SK-N-SH treated with all-trans-retinoic acid at 6 μM for 48 hours (cell line): ENCODE measurements at regions not wholly inside any gene's neighbourhood (a gene's known extent, or its start where the extent isn't known, plus 50 kb on each side); places are given as distances from the start of the nearest gene placed in this dataset.

Experiments
- ATAC-seq: fragments of 200-7000 bp; cut with Tn5 transposase; 3 replicates; pipeline ENCODE4 v1.9.1; 2020; ENCODE audit warnings: mild to moderate bottlenecking, moderate library complexity
- ARNTL ChIP-seq: fragments of 450-650 bp; formaldehyde crosslinking; IDR thresholded peaks from 2 replicates; pipeline ENCODE4 v1.5.0; 2020; ENCODE audit warnings: low read depth, mild to moderate bottlenecking, moderate library complexity, borderline replicate concordance
- CSDC2 ChIP-seq: fragments of 250-450 bp; sonication (Bioruptor Pico); IDR thresholded peaks from 2 replicates; pipeline ENCODE4 v1.5.0; 2020; ENCODE audit warnings: mild to moderate bottlenecking, moderate library complexity
- ESRRG ChIP-seq: fragments of 250-450 bp; sonication (Bioruptor Pico); IDR thresholded peaks from 2 replicates; pipeline ENCODE4 v1.6.1; 2021; ENCODE audit warnings: mild to moderate bottlenecking
- GLIS3 ChIP-seq: fragments of 250-450 bp; sonication (Bioruptor Pico); IDR thresholded peaks from 2 replicates; pipeline ENCODE4 v1.5.0; 2020; ENCODE audit warnings: mild to moderate bottlenecking, moderate library complexity
- ISL1 ChIP-seq: fragments of 250-450 bp; sonication (Bioruptor Pico); IDR thresholded peaks from 2 replicates; pipeline ENCODE4 v2.1.2; 2022; ENCODE audit warnings: mild to moderate bottlenecking, moderate library complexity
- OSR1 ChIP-seq: fragments of 250-450 bp; sonication (Bioruptor Pico); IDR thresholded peaks from 2 replicates; pipeline ENCODE4 v1.8.0; 2022; ENCODE audit warnings: moderate library complexity, mild to moderate bottlenecking, inconsistent platforms
- PPARA ChIP-seq: fragments of 250-450 bp; sonication (Bioruptor Pico); IDR thresholded peaks from 2 replicates; pipeline ENCODE4 v1.5.0; 2020; ENCODE audit warnings: mild to moderate bottlenecking, borderline replicate concordance
- RARB ChIP-seq: fragments of 250-450 bp; sonication (Bioruptor Pico); IDR thresholded peaks from 2 replicates; pipeline ENCODE4 v1.8.0; 2021; ENCODE audit warnings: mild to moderate bottlenecking, moderate library complexity
- SNAI2 ChIP-seq: fragments of 250-450 bp; sonication (Bioruptor Pico); IDR thresholded peaks from 2 replicates; pipeline ENCODE4 v1.5.0; 2020; ENCODE audit warnings: mild to moderate bottlenecking, moderate library complexity
- TCF4 ChIP-seq: fragments of 250-450 bp; sonication (Bioruptor Pico); IDR thresholded peaks from 2 replicates; pipeline ENCODE4 v1.8.0; 2021; ENCODE audit warnings: mild to moderate bottlenecking, moderate library complexity, borderline replicate concordance
- TOX ChIP-seq: fragments of 250-450 bp; sonication (Bioruptor Pico); IDR thresholded peaks from 2 replicates; pipeline ENCODE4 v1.8.0; 2021; ENCODE audit warnings: mild to moderate bottlenecking, moderate library complexity, borderline replicate concordance
- ZC3H10 ChIP-seq: fragments of 250-450 bp; sonication (Bioruptor Pico); IDR thresholded peaks from 2 replicates; pipeline ENCODE4 v1.5.1; 2021; ENCODE audit warnings: mild to moderate bottlenecking, moderate library complexity
- ZFP3 ChIP-seq: fragments of 250-450 bp; sonication (Bioruptor Pico); IDR thresholded peaks from 2 replicates; pipeline ENCODE4 v1.5.0; 2020; ENCODE audit warnings: mild to moderate bottlenecking, moderate library complexity
- ZFP30 ChIP-seq: fragments of 450-650 bp; formaldehyde crosslinking; IDR thresholded peaks from 2 replicates; pipeline ENCODE4 v1.5.0; 2022; ENCODE audit warnings: mild to moderate bottlenecking, moderate library complexity
- ZNF565 ChIP-seq: fragments of 450-650 bp; formaldehyde crosslinking; conservative IDR thresholded peaks from 2 replicates; pipeline ENCODE4 v1.5.0; 2020; ENCODE audit warnings: low read depth, mild to moderate bottlenecking, moderate library complexity
- ZNF70 ChIP-seq: fragments of 450-650 bp; formaldehyde crosslinking; IDR thresholded peaks from 2 replicates; pipeline ENCODE4 v1.5.0; 2020; ENCODE audit warnings: mild to moderate bottlenecking, moderate library complexity
- ZNF8 ChIP-seq: fragments of 450-650 bp; formaldehyde crosslinking; IDR thresholded peaks from 2 replicates; pipeline ENCODE4 v1.5.0; 2020; ENCODE audit warnings: mild to moderate bottlenecking, moderate library complexity
- TF ChIP-seq, protein P1 (sequence below): fragments of 250-450 bp; sonication (Bioruptor Pico); IDR thresholded peaks from 2 replicates; pipeline ENCODE4 v1.5.1; 2020; ENCODE audit warnings: low read depth, mild to moderate bottlenecking, moderate library complexity
- TF ChIP-seq, protein P2 (sequence below): fragments of 250-450 bp; sonication (Bioruptor Pico); IDR thresholded peaks from 2 replicates; pipeline ENCODE4 v1.8.0; 2021; ENCODE audit warnings: low read depth, mild to moderate bottlenecking, moderate library complexity, borderline replicate concordance
- TF ChIP-seq, protein P3 (sequence below): fragments of 250-450 bp; sonication (Bioruptor Pico); IDR thresholded peaks from 2 replicates; pipeline ENCODE4 v1.5.1; 2021; ENCODE audit warnings: mild to moderate bottlenecking, moderate library complexity
- TF ChIP-seq, protein P4 (sequence below): fragments of 250-450 bp; sonication (Bioruptor Pico); IDR thresholded peaks from 2 replicates; pipeline ENCODE4 v1.8.0; 2020; ENCODE audit warnings: mild to moderate bottlenecking, moderate library complexity, borderline replicate concordance
- TF ChIP-seq, protein P5 (sequence below): fragments of 250-450 bp; sonication (Bioruptor Pico); IDR thresholded peaks from 2 replicates; pipeline ENCODE4 v1.5.0; 2020; ENCODE audit warnings: mild to moderate bottlenecking, moderate library complexity

DNA sequence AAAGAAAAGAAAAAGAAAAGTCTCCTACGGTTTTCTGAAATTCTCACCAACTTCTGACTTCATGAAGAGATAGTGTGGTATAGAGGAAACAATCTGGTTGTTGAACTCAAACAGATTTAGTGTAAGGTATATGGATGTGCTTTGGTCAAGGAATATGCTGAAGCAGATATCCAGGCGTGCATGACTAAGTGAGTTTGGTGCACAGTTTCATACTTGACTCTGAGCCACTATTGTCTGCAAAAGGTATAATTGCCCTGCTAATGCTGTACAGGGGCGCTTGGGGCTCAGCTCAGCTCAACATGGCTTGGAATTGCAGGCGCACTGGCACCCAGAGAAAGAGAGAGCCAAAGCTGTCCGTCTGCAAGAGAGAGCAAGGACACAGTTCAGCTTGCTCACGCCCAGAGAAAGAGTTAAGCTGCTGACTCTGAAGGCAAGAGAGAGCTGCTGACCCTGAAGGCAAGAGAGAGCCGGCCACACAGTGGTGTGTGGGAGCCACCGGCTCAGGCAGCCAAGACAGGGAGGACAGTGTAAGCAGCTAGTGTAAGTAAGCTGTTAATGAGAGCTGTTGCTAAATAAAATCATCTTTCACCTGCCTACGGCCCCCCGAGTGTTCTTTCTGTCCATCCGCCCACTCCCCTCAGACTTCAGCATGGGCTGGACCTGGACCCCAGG is 66.4 kb upstream of the SLC38A4 start:
- TF ChIP-seq, protein P1, sequence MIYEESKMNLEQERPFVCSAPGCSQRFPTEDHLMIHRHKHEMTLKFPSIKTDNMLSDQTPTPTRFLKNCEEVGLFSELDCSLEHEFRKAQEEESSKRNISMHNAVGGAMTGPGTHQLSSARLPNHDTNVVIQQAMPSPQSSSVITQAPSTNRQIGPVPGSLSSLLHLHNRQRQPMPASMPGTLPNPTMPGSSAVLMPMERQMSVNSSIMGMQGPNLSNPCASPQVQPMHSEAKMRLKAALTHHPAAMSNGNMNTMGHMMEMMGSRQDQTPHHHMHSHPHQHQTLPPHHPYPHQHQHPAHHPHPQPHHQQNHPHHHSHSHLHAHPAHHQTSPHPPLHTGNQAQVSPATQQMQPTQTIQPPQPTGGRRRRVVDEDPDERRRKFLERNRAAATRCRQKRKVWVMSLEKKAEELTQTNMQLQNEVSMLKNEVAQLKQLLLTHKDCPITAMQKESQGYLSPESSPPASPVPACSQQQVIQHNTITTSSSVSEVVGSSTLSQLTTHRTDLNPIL (CRISPR knock-in tag) = no peak
- TF ChIP-seq ZNF8 (CRISPR knock-in tag) = no peak
- no peak for TF ChIP-seq RARB (CRISPR knock-in tag)
- no peak for TF ChIP-seq SNAI2 (CRISPR knock-in tag)
- no peak for TF ChIP-seq ARNTL
- TF ChIP-seq, protein P2, sequence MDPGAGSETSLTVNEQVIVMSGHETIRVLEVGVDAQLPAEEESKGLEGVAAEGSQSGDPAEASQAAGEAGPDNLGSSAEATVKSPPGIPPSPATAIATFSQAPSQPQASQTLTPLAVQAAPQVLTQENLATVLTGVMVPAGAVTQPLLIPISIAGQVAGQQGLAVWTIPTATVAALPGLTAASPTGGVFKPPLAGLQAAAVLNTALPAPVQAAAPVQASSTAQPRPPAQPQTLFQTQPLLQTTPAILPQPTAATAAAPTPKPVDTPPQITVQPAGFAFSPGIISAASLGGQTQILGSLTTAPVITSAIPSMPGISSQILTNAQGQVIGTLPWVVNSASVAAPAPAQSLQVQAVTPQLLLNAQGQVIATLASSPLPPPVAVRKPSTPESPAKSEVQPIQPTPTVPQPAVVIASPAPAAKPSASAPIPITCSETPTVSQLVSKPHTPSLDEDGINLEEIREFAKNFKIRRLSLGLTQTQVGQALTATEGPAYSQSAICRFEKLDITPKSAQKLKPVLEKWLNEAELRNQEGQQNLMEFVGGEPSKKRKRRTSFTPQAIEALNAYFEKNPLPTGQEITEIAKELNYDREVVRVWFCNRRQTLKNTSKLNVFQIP = no peak
- no peak for TF ChIP-seq CSDC2 (CRISPR knock-in tag)
- no peak for TF ChIP-seq ZNF565 (CRISPR knock-in tag)
- no peak for TF ChIP-seq TCF4 (CRISPR knock-in tag)
- no peak for TF ChIP-seq GLIS3 (CRISPR knock-in tag)
- no peak for TF ChIP-seq ZFP3
- no peak for TF ChIP-seq ISL1 (CRISPR knock-in tag)
- TF ChIP-seq ZNF70 = no peak
- ATAC-seq = peak; percentile 79

DNA sequence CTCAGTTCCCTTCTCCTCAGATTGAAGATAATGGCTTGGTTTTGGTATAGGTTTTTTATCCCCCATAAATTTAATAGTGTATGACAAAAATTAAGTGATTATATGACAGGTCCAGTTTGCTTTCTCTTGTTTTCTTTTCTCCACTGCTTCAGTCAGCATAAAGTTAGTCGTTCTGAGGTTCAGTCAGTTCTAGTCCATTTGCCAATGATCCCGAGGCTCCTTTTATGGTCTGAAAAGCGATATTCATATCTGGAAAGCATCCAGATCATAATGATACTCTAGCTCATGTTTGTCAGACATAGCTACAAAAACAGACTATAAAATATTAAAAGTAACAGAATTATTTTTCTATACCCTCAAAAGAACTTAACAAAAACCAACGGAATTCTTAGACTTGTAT is 67.1 kb upstream of the SLC38A4 start:
- peak; percentile 65 for ATAC-seq
- no peak for TF ChIP-seq OSR1 (CRISPR knock-in tag)
- no peak for TF ChIP-seq ZNF565 (CRISPR knock-in tag)
- TF ChIP-seq ZC3H10 (CRISPR knock-in tag) = no peak
- no peak for TF ChIP-seq ISL1 (CRISPR knock-in tag)
- no peak for TF ChIP-seq ARNTL
- TF ChIP-seq GLIS3 (CRISPR knock-in tag) = no peak
- TF ChIP-seq, protein P3, sequence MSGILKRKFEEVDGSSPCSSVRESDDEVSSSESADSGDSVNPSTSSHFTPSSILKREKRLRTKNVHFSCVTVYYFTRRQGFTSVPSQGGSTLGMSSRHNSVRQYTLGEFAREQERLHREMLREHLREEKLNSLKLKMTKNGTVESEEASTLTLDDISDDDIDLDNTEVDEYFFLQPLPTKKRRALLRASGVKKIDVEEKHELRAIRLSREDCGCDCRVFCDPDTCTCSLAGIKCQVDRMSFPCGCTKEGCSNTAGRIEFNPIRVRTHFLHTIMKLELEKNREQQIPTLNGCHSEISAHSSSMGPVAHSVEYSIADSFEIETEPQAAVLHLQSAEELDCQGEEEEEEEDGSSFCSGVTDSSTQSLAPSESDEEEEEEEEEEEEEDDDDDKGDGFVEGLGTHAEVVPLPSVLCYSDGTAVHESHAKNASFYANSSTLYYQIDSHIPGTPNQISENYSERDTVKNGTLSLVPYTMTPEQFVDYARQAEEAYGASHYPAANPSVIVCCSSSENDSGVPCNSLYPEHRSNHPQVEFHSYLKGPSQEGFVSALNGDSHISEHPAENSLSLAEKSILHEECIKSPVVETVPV (CRISPR knock-in tag) = no peak
- TF ChIP-seq, protein P4, sequence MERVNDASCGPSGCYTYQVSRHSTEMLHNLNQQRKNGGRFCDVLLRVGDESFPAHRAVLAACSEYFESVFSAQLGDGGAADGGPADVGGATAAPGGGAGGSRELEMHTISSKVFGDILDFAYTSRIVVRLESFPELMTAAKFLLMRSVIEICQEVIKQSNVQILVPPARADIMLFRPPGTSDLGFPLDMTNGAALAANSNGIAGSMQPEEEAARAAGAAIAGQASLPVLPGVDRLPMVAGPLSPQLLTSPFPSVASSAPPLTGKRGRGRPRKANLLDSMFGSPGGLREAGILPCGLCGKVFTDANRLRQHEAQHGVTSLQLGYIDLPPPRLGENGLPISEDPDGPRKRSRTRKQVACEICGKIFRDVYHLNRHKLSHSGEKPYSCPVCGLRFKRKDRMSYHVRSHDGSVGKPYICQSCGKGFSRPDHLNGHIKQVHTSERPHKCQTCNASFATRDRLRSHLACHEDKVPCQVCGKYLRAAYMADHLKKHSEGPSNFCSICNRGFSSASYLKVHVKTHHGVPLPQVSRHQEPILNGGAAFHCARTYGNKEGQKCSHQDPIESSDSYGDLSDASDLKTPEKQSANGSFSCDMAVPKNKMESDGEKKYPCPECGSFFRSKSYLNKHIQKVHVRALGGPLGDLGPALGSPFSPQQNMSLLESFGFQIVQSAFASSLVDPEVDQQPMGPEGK (CRISPR knock-in tag) = no peak
- TF ChIP-seq ZNF70 = no peak
- TF ChIP-seq, protein P2 = no peak
- no peak for TF ChIP-seq PPARA (CRISPR knock-in tag)
- TF ChIP-seq ZFP30 (CRISPR knock-in tag) = no peak
- no peak for TF ChIP-seq SNAI2 (CRISPR knock-in tag)
- no peak for TF ChIP-seq CSDC2 (CRISPR knock-in tag)
- no peak for TF ChIP-seq ZFP3
- no peak for TF ChIP-seq ESRRG (CRISPR knock-in tag)
- TF ChIP-seq, protein P5, sequence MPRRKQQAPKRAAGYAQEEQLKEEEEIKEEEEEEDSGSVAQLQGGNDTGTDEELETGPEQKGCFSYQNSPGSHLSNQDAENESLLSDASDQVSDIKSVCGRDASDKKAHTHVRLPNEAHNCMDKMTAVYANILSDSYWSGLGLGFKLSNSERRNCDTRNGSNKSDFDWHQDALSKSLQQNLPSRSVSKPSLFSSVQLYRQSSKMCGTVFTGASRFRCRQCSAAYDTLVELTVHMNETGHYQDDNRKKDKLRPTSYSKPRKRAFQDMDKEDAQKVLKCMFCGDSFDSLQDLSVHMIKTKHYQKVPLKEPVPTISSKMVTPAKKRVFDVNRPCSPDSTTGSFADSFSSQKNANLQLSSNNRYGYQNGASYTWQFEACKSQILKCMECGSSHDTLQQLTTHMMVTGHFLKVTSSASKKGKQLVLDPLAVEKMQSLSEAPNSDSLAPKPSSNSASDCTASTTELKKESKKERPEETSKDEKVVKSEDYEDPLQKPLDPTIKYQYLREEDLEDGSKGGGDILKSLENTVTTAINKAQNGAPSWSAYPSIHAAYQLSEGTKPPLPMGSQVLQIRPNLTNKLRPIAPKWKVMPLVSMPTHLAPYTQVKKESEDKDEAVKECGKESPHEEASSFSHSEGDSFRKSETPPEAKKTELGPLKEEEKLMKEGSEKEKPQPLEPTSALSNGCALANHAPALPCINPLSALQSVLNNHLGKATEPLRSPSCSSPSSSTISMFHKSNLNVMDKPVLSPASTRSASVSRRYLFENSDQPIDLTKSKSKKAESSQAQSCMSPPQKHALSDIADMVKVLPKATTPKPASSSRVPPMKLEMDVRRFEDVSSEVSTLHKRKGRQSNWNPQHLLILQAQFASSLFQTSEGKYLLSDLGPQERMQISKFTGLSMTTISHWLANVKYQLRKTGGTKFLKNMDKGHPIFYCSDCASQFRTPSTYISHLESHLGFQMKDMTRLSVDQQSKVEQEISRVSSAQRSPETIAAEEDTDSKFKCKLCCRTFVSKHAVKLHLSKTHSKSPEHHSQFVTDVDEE (CRISPR knock-in tag) = no peak
- no peak for TF ChIP-seq ZNF8 (CRISPR knock-in tag)
- TF ChIP-seq TOX (CRISPR knock-in tag) = no peak
